K562 (cell line): ENCODE measurements at regions not wholly inside any gene's neighbourhood (a gene's known extent, or its start where the extent isn't known, plus 50 kb on each side); places are given as distances from the start of the nearest gene placed in this dataset.

Source experiments
- EP400 ChIP-seq: fragments of 450-650 bp; IDR thresholded peaks from 2 replicates; pipeline ENCODE4 v1.6.1; 2017; ENCODE audit warnings: antibody characterized with exemption, mild to moderate bottlenecking, moderate library complexity
- HDGF ChIP-seq: fragments of 450-650 bp; IDR thresholded peaks from 2 replicates; pipeline ENCODE4 v1.6.1; 2016
- HLTF ChIP-seq: fragments of 450-650 bp; IDR thresholded peaks from 2 replicates; pipeline ENCODE4 v1.6.1; 2016
- MECOM ChIP-seq: fragments of 250-450 bp; sonication (Bioruptor Pico); IDR thresholded peaks from 2 replicates; pipeline ENCODE4 v1.8.0; 2022; ENCODE audit warnings: inconsistent platforms
- MYC ChIP-seq, 2 experiments: fragments of 250-450 bp in 1 of 2; sonication (Bioruptor Pico) in 1 of 2; IDR thresholded peaks; 2 replicates each; pipeline versions ENCODE4 v1.5.1 to v1.6.1; 2012 to 2021; ENCODE audit warnings: low read depth in 2 of 2, borderline replicate concordance in 1 of 2, improper control_type of control experiment in 1 of 2, low read length in 1 of 2, mild to moderate bottlenecking in 1 of 2, moderate library complexity in 1 of 2
- NBN ChIP-seq: fragments of 450-650 bp; IDR thresholded peaks from 2 replicates; pipeline ENCODE4 v1.6.1; 2016; ENCODE audit warnings: low read depth, mild to moderate bottlenecking
- SP1 ChIP-seq: sonication (generic); formaldehyde crosslinking; IDR thresholded peaks from 2 replicates; pipeline ENCODE4 v1.8.1; 2022; ENCODE audit warnings: mild to moderate bottlenecking, missing genetic modification reagents
- TOE1 ChIP-seq, 2 experiments: fragments of 450-650 bp in 1 of 2; sonication (generic) in 1 of 2; formaldehyde crosslinking in 1 of 2; IDR thresholded peaks; 2 replicates each; pipeline versions ENCODE4 v1.7.1 to v1.8.0; 2016 to 2022; ENCODE audit warnings: borderline replicate concordance in 2 of 2, mild to moderate bottlenecking in 2 of 2, antibody characterized with exemption in 1 of 2, inconsistent platforms in 1 of 2, low read depth in 1 of 2, missing genetic modification reagents in 1 of 2, moderate library complexity in 1 of 2
- ZBTB17 ChIP-seq: fragments of 450-650 bp; formaldehyde crosslinking; IDR thresholded peaks from 2 replicates; pipeline ENCODE4 v1.4.0; 2020; ENCODE audit warnings: mild to moderate bottlenecking
- ZC3H4 ChIP-seq: sonication (generic); formaldehyde crosslinking; IDR thresholded peaks from 2 replicates; pipeline ENCODE4 v1.9.0; 2021; ENCODE audit warnings: missing genetic modification reagents, borderline replicate concordance
- ZFP30 ChIP-seq: fragments of 250-450 bp; sonication (Bioruptor Pico); IDR thresholded peaks from 2 replicates; pipeline ENCODE4 v1.8.0; 2022; ENCODE audit warnings: moderate library complexity, mild to moderate bottlenecking, inconsistent platforms, borderline replicate concordance
- ZNF184 ChIP-seq: sonication (generic); formaldehyde crosslinking; IDR thresholded peaks from 2 replicates; pipeline ENCODE4 v1.5.0; 2020; ENCODE audit warnings: missing genetic modification reagents
- ZNF57 ChIP-seq: fragments of 450-650 bp; formaldehyde crosslinking; IDR thresholded peaks from 2 replicates; pipeline ENCODE4 v1.4.0; 2020; ENCODE audit warnings: mild to moderate bottlenecking, moderate library complexity
- TF ChIP-seq, protein P1 (sequence below): fragments of 450-650 bp; IDR thresholded peaks from 2 replicates; pipeline ENCODE4 v1.6.1; 2016
- TF ChIP-seq, protein P2 (sequence below), 2 experiments: fragments of 450-650 bp; conservative IDR thresholded peaks; 2 replicates each; pipeline ENCODE4 v1.6.1; 2017; ENCODE audit warnings: mild to moderate bottlenecking in 2 of 2, moderate library complexity in 2 of 2
- TF ChIP-seq, protein P3 (sequence below): sonication (generic); formaldehyde crosslinking; IDR thresholded peaks from 2 replicates; pipeline ENCODE4 v1.8.1; 2023; ENCODE audit warnings: mild to moderate bottlenecking, missing genetic modification reagents
- TF ChIP-seq, protein P4 (sequence below): fragments of 450-650 bp; formaldehyde crosslinking; IDR thresholded peaks from 2 replicates; pipeline ENCODE4 v1.4.0; 2020; ENCODE audit warnings: mild to moderate bottlenecking, moderate library complexity
- TF ChIP-seq, protein P5 (sequence below): fragments of 200-400 bp; formaldehyde crosslinking; IDR thresholded peaks from 2 replicates; pipeline ENCODE4 v1.6.1; 2017; ENCODE audit warnings: mild to moderate bottlenecking, low read depth, low read length, moderate library complexity

DNA sequence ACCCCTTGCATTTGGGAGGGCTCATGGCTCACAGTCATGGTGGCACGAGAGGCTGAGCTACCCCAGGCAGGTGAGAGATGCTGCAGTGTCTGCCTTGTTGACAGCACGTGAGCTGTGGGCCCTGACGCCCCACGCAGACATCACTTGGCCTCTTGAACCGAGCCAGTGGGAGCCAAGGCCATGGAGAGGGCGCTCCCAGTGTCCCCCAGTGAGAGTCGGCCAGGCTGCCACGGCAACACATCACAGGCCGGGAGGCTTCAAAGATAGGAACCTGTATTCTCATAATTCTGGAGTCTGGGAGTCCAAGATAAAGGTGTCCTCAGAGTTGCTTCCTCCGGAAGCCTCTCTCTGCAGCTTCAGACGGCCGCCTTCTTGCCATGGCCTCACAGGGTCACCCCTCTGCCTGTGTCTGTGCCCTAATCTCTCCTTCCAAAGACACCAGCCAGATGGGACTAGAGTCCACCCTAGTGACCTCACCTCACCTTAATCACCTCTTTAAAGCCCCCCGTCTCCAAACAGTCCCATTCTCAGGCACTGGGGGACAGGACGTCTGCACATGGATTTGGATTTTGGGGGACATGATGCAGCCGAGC lies 119.6 kb downstream of the KLF6 start (continued):
- TF ChIP-seq ZBTB17 (CRISPR knock-in tag) (0 out of 2 replicates have a peak, but pooled peaks have one; percentile 19), ZFP30 (CRISPR knock-in tag) (no peak), ZNF57 (CRISPR knock-in tag) (no peak), EP400 (peak; percentile 39; the same call in 1 of the 2 replicates), NBN (0 out of 2 replicates have a peak, but pooled peaks have one; percentile 47), TOE1 (IDR thresholded peaks at IDR 0.05; ENCODE audit: borderline replicate concordance) (0 out of 2 replicates have a peak, but pooled peaks have one; percentile 42), TOE1 (CRISPR knock-in tag; IDR thresholded peaks at IDR 0.05; ENCODE audit: borderline replicate concordance, low read depth) (no peak), ZC3H4 (CRISPR knock-in tag) (no peak), HDGF (no peak), HLTF (no peak), MYC (IDR thresholded peaks at IDR 0.05; ENCODE audit: low read depth, low read length) (peak; percentile 18; the same call in 1 of the 2 replicates), MYC (CRISPR knock-in tag; IDR thresholded peaks at IDR 0.05; ENCODE audit: borderline replicate concordance, low read depth) (no peak), SP1 (CRISPR knock-in tag) (peak; percentile 18; the same call in 1 of the 2 replicates), ZNF184 (CRISPR knock-in tag) (no peak), MECOM (CRISPR knock-in tag) (no peak)
- TF ChIP-seq, protein P1, sequence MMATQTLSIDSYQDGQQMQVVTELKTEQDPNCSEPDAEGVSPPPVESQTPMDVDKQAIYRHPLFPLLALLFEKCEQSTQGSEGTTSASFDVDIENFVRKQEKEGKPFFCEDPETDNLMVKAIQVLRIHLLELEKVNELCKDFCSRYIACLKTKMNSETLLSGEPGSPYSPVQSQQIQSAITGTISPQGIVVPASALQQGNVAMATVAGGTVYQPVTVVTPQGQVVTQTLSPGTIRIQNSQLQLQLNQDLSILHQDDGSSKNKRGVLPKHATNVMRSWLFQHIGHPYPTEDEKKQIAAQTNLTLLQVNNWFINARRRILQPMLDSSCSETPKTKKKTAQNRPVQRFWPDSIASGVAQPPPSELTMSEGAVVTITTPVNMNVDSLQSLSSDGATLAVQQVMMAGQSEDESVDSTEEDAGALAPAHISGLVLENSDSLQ, result peak; percentile 50
- TF ChIP-seq, protein P2, sequence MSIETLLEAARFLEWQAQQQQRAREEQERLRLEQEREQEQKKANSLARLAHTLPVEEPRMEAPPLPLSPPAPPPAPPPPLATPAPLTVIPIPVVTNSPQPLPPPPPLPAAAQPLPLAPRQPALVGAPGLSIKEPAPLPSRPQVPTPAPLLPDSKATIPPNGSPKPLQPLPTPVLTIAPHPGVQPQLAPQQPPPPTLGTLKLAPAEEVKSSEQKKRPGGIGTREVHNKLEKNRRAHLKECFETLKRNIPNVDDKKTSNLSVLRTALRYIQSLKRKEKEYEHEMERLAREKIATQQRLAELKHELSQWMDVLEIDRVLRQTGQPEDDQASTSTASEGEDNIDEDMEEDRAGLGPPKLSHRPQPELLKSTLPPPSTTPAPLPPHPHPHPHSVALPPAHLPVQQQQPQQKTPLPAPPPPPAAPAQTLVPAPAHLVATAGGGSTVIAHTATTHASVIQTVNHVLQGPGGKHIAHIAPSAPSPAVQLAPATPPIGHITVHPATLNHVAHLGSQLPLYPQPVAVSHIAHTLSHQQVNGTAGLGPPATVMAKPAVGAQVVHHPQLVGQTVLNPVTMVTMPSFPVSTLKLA (conservative IDR thresholded peaks at IDR 0.05), result peak; percentile 56 to 75
- TF ChIP-seq, protein P3, sequence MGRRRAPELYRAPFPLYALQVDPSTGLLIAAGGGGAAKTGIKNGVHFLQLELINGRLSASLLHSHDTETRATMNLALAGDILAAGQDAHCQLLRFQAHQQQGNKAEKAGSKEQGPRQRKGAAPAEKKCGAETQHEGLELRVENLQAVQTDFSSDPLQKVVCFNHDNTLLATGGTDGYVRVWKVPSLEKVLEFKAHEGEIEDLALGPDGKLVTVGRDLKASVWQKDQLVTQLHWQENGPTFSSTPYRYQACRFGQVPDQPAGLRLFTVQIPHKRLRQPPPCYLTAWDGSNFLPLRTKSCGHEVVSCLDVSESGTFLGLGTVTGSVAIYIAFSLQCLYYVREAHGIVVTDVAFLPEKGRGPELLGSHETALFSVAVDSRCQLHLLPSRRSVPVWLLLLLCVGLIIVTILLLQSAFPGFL (CRISPR knock-in tag), result no peak
- TF ChIP-seq, protein P4, sequence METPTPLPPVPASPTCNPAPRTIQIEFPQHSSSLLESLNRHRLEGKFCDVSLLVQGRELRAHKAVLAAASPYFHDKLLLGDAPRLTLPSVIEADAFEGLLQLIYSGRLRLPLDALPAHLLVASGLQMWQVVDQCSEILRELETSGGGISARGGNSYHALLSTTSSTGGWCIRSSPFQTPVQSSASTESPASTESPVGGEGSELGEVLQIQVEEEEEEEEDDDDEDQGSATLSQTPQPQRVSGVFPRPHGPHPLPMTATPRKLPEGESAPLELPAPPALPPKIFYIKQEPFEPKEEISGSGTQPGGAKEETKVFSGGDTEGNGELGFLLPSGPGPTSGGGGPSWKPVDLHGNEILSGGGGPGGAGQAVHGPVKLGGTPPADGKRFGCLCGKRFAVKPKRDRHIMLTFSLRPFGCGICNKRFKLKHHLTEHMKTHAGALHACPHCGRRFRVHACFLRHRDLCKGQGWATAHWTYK, result no peak
- TF ChIP-seq, protein P5, sequence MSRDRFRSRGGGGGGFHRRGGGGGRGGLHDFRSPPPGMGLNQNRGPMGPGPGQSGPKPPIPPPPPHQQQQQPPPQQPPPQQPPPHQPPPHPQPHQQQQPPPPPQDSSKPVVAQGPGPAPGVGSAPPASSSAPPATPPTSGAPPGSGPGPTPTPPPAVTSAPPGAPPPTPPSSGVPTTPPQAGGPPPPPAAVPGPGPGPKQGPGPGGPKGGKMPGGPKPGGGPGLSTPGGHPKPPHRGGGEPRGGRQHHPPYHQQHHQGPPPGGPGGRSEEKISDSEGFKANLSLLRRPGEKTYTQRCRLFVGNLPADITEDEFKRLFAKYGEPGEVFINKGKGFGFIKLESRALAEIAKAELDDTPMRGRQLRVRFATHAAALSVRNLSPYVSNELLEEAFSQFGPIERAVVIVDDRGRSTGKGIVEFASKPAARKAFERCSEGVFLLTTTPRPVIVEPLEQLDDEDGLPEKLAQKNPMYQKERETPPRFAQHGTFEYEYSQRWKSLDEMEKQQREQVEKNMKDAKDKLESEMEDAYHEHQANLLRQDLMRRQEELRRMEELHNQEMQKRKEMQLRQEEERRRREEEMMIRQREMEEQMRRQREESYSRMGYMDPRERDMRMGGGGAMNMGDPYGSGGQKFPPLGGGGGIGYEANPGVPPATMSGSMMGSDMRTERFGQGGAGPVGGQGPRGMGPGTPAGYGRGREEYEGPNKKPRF, result no peak
